Cardiac muscle cell (in vitro differentiated cells and primary cell): ENCODE measurements at regions not wholly inside any gene's neighbourhood (a gene's known extent, or its start where the extent isn't known, plus 50 kb on each side); places are given as distances from the start of the nearest gene placed in this dataset.

Experiments
- DNase-seq, 2 donors: peaks; one replicate each; pipeline versions ENCODE4 v3.0.0 to v3.0.0-alpha.2; 2010 to 2017; ENCODE audit warnings: low read depth in 1 of 2, low spot score in 1 of 2
- H3K27ac ChIP-seq: fragments of 200-600 bp; sonication (generic); 2 replicates; pipeline ENCODE4 v1.5.1; 2016
- H3K27me3 ChIP-seq: fragments of 200-600 bp; sonication (generic); 2 replicates; pipeline ENCODE4 v1.6.0; 2016; ENCODE audit warnings: control low read depth
- H3K36me3 ChIP-seq: fragments of 200-600 bp; sonication (generic); 2 replicates; pipeline ENCODE4 v1.5.1; 2016; ENCODE audit warnings: control low read depth
- H3K4me1 ChIP-seq: fragments of 200-600 bp; sonication (generic); 2 replicates; pipeline ENCODE4 v1.8.1; 2017; ENCODE audit warnings: low read depth, mild to moderate bottlenecking, mixed run types
- H3K4me3 ChIP-seq: fragments of 200-600 bp; sonication (generic); 2 replicates; pipeline ENCODE4 v1.5.1; 2016; ENCODE audit warnings: mild to moderate bottlenecking
- H3K9me3 ChIP-seq: fragments of 200-600 bp; sonication (generic); 2 replicates; pipeline ENCODE4 v1.5.1; 2017; ENCODE audit warnings: low read depth, mild to moderate bottlenecking, control low read depth
- TF ChIP-seq, protein P1 (sequence below): IDR thresholded peaks from 2 replicates; pipeline ENCODE4 v1.5.1; 2012; ENCODE audit warnings: low read depth, mild to moderate bottlenecking, low read length

DNA sequence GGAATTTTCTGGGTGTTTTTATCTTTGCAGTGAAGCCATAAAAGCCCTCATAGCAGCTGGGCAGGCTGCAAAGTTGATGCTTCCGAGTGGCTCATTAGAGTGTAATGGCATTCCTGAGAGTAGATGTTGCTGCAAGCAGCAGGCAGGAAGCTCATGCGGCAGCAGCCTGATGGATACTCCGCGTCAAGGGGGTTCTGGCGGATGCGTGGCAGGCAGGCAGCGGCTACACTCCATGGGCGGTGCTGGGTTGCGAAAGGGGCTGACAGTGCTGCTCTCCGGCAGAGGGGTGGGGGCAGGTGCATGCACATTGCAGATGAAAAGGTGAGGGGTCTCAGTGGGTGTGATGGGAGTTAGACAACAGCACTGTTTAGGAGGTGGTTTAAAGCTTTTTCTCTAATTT lies 93.2 kb upstream of the AJAP1 start:
- TF ChIP-seq, protein P1, sequence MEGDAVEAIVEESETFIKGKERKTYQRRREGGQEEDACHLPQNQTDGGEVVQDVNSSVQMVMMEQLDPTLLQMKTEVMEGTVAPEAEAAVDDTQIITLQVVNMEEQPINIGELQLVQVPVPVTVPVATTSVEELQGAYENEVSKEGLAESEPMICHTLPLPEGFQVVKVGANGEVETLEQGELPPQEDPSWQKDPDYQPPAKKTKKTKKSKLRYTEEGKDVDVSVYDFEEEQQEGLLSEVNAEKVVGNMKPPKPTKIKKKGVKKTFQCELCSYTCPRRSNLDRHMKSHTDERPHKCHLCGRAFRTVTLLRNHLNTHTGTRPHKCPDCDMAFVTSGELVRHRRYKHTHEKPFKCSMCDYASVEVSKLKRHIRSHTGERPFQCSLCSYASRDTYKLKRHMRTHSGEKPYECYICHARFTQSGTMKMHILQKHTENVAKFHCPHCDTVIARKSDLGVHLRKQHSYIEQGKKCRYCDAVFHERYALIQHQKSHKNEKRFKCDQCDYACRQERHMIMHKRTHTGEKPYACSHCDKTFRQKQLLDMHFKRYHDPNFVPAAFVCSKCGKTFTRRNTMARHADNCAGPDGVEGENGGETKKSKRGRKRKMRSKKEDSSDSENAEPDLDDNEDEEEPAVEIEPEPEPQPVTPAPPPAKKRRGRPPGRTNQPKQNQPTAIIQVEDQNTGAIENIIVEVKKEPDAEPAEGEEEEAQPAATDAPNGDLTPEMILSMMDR = no peak
- DNase-seq = no peak
- Histone ChIP-seq H3K4me3 (no peak overlapping the region), H3K27ac (no peak overlapping the region), H3K36me3 (no peaks in the 10 kb centered on the region), H3K4me1 (no peaks in the 10 kb centered on the region), H3K9me3 (no peaks in the 10 kb centered on the region), H3K27me3 (no peaks in the 10 kb centered on the region)

GRCh38 chr1:4562321-4562720 lies 92.1 kb upstream of the AJAP1 start:
- Histone ChIP-seq H3K27ac (no peak overlapping the region), H3K4me1 (no peaks in the 10 kb centered on the region), H3K4me3 (no peak overlapping the region), H3K9me3 (no peaks in the 10 kb centered on the region), H3K27me3 (no peaks in the 10 kb centered on the region), H3K36me3 (no peaks in the 10 kb centered on the region)
- TF ChIP-seq, protein P1 = no peak
- no peak for DNase-seq

- DNase-seq = no peak
- Histone ChIP-seq H3K36me3 (no peaks in the 10 kb centered on the region), H3K27ac (no peak overlapping the region), H3K4me1 (no peaks in the 10 kb centered on the region), H3K9me3 (no peaks in the 10 kb centered on the region), H3K4me3 (no peak overlapping the region), H3K27me3 (no peaks in the 10 kb centered on the region)
- TF ChIP-seq, protein P1 = no peak
Measured at GRCh38 chr1:4563586-4563985, 90.8 kb upstream of the AJAP1 start.

- H3K4me3 ChIP-seq = no peak overlapping the region
- TF ChIP-seq, protein P1 = no peak
- DNase-seq = no peak
- no peaks in the 10 kb centered on the region for H3K9me3 ChIP-seq
- no peak overlapping the region for H3K27ac ChIP-seq
- no peaks in the 10 kb centered on the region for H3K27me3 ChIP-seq
- no peaks in the 10 kb centered on the region for H3K4me1 ChIP-seq
- H3K36me3 ChIP-seq = no peaks in the 10 kb centered on the region
Measured at GRCh38 chr1:4564051-4564450, 90.4 kb upstream of the AJAP1 start.

- H3K27me3 ChIP-seq = no peaks in the 10 kb centered on the region
- H3K9me3 ChIP-seq = no peaks in the 10 kb centered on the region
- no peak for DNase-seq
- no peak overlapping the region for H3K4me3 ChIP-seq
- TF ChIP-seq, protein P1 = no peak
- no peaks in the 10 kb centered on the region for H3K4me1 ChIP-seq
- H3K36me3 ChIP-seq = no peaks in the 10 kb centered on the region
- no peak overlapping the region for H3K27ac ChIP-seq
Measured at GRCh38 chr1:4565166-4565565, 89.2 kb upstream of the AJAP1 start.
